ENCODE measurements at regions not wholly inside any gene's neighbourhood (a gene's known extent, or its start where the extent isn't known, plus 50 kb on each side); places are given as distances from the start of the nearest gene placed in this dataset.

GRCh38 chr18:2466978-2467377 lies 104.3 kb downstream of the METTL4 start:
- intact Hi-C loops (cut with micrococcal nuclease), result no loop called here

DNA sequence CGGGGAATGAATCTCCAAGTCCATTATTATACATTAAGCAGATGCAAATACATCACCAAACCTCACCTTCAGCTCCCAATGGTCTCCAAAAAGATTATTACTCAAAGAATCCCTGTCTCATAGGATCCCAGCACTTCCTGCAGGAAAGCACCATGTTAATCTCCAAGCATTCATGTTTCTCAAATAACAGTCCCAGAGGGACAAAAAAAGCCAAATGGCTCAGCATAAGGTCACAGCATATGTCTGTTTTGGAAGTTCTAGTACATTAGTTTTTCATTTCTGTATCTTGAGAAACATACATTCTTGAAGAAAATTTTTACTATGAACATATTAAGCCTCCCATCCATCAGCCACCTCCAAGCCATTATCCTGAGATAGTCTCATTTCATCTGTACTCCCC lies 103.3 kb downstream of the METTL4 start:
- intact Hi-C loops (cut with micrococcal nuclease), result no loop called here

- intact Hi-C loops (cut with micrococcal nuclease), result no loop called here
These were observed 99.8 kb downstream of the METTL4 start for GRCh38 chr18:2471523-2471922.

DNA sequence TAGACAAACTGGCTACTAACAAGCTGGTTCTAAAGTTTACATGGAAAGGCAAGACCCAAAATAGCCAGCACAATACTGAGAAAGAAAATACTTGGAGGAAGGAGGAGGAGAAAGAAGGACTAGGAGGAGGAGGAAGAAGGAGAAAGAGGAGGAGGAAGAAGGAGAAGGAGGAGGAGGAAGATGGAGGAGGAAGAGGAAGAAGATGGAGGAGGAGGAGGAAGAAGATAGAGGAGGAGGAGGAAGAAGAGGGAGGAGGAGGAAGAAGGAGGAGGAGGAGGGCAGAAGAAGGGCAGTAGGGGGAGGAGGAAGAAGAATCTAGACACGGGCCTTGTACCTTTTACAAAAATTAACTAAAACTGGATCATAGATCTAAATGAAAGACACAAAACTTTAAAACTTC lies 92.6 kb downstream of the METTL4 start:
- intact Hi-C loops (cut with micrococcal nuclease), result no loop called here

GRCh38 chr18:2480536-2480935 lies 90.8 kb downstream of the METTL4 start:
- intact Hi-C loops (cut with micrococcal nuclease), result loop anchor here (5.0 kb wide), 1 partner anchor 68 kb away; no protein-coding TSS in a partner anchor

GRCh38 chr18:2482706-2483475 lies 88.4 kb downstream of the METTL4 start:
- intact Hi-C loops (cut with micrococcal nuclease), result loop anchor here (5.0 kb wide), 1 partner anchor 71 kb away; no protein-coding TSS in a partner anchor

GRCh38 chr18:2485983-2486382 lies 85.3 kb downstream of the METTL4 start:
- intact Hi-C loops (cut with micrococcal nuclease), result no loop called here

DNA sequence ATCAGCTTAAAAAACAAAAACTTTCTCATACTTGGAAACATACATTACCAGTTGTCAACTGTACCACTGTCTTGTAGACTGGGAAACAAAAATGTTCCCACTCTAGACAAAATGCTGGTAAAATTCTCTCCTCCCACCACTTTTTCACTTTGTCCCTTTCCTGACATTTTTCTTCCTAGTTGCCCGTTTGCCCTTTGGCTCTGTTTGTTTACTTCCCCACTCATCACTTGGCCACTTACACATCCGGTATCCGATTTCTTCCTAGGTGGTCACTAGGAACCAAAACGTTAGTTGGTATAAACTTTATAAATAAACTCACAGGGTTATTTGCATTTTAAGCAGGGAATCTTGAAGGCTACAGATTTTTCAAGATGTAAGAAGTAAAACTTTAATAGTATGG lies 84.9 kb downstream of the METTL4 start:
- intact Hi-C loops (cut with micrococcal nuclease), result no loop called here
